H1 (cell line): ENCODE measurements at regions not wholly inside any gene's neighbourhood (a gene's known extent, or its start where the extent isn't known, plus 50 kb on each side); places are given as distances from the start of the nearest gene placed in this dataset.

Experiments
- CTCF ChIA-PET: fragments of 300-600 bp; sonication (Branson Sonifier 250); formaldehyde crosslinking; loops from one replicate; lab custom pipeline; 2021; ENCODE audit not compliant: partially characterized antibody; lab: Charles Lee
- POLR2A ChIA-PET: fragments of 300-600 bp; sonication (Branson Sonifier 250); formaldehyde crosslinking; loops from one replicate; lab custom pipeline; 2021; ENCODE audit warnings: inconsistent platforms; ENCODE audit not compliant: partially characterized antibody; lab: Charles Lee
- DNase-seq, 2 experiments: peaks; one replicate each; pipeline versions ENCODE4 v3.0.0 to v3.0.0-alpha.2; 2010 to 2022; ENCODE audit warnings: low spot score in 2 of 2, low read depth in 1 of 2, mixed read lengths in 1 of 2
- FAIRE-seq: peaks from 2 replicates; lab custom pipeline; 2011; peaks lifted over from hg19 to GRCh38; lab: Jason Lieb, UNC
- H2AFZ ChIP-seq: 2 replicates; pipeline ENCODE4 v1.8.1; 2012; ENCODE audit warnings: low read length, inconsistent platforms
- H2AK5ac ChIP-seq: 2 replicates; pipeline ENCODE4 v1.6.1; 2013; ENCODE audit warnings: low read depth, low read length
- H2BK120ac ChIP-seq: replicated peaks from 2 replicates; pipeline ENCODE3; 2013; ENCODE audit warnings: low read depth, low read length, inconsistent platforms
- H2BK12ac ChIP-seq: 2 replicates; pipeline ENCODE4 v1.6.1; 2013; ENCODE audit warnings: low read depth, low read length
- H2BK15ac ChIP-seq: 2 replicates; pipeline ENCODE4 v1.6.1; 2013; ENCODE audit warnings: low read length
- H2BK20ac ChIP-seq: 2 replicates; pipeline ENCODE4 v1.6.1; 2013; ENCODE audit warnings: low read length
- H2BK5ac ChIP-seq: 2 replicates; pipeline ENCODE4 v1.6.1; 2013; ENCODE audit warnings: low read depth, low read length
- H3K14ac ChIP-seq: 2 replicates; pipeline ENCODE4 v1.6.1; 2013; ENCODE audit warnings: inconsistent platforms; ENCODE audit not compliant: insufficient read length
- H3K18ac ChIP-seq: 2 replicates; pipeline ENCODE4 v1.6.1; 2013; ENCODE audit warnings: low read length; ENCODE audit errors: extremely low read depth
- H3K23ac ChIP-seq: 2 replicates; pipeline ENCODE4 v1.6.1; 2013; ENCODE audit warnings: inconsistent platforms; ENCODE audit not compliant: insufficient read length
- H3K23me2 ChIP-seq: 2 replicates; pipeline ENCODE4 v1.6.1; 2013; ENCODE audit warnings: low read depth, low read length
- H3K27ac ChIP-seq: 2 replicates; pipeline ENCODE4 v1.6.1; 2011; ENCODE audit warnings: low read depth, low read length, inconsistent platforms
- H3K27me3 ChIP-seq, 4 experiments: replicated peaks in 1 of 4; 1 replicate in 1 of 4; 2 replicates in 3 of 4; pipeline versions ENCODE4 v1.6.1 to v1.8.1; 2011 to 2013; ENCODE audit warnings: low read length in 3 of 4, mild to moderate bottlenecking in 3 of 4, inconsistent platforms in 2 of 4, mixed read lengths in 2 of 4, moderate library complexity in 1 of 4; ENCODE audit not compliant: control insufficient read depth in 3 of 4, insufficient read depth in 3 of 4; ENCODE audit errors: extremely low read depth in 1 of 4
- H3K36me3 ChIP-seq, 4 experiments: 2 replicates each; pipeline versions ENCODE4 v1.6.1 to v1.8.1; 2011 to 2013; ENCODE audit warnings: mild to moderate bottlenecking in 4 of 4, low read length in 3 of 4, moderate library complexity in 2 of 4, control low read depth in 1 of 4, inconsistent platforms in 1 of 4; ENCODE audit not compliant: insufficient read depth in 4 of 4, control insufficient read depth in 2 of 4
- H3K4ac ChIP-seq: replicated peaks from 2 replicates; pipeline ENCODE3; 2013; ENCODE audit warnings: low read length, low read depth, mixed read lengths, inconsistent platforms; ENCODE audit not compliant: insufficient read length
- H3K4me1 ChIP-seq, 4 experiments: replicated peaks in 1 of 4; 1 replicate in 1 of 4; 2 replicates in 3 of 4; pipeline versions ENCODE4 v1.6.1 to v1.8.1; 2011 to 2013; ENCODE audit warnings: low read length in 3 of 4, inconsistent platforms in 2 of 4, mixed read lengths in 1 of 4; ENCODE audit not compliant: insufficient read depth in 4 of 4, control insufficient read depth in 3 of 4
- H3K4me2 ChIP-seq, 2 experiments: 2 replicates each; pipeline versions ENCODE4 v1.6.1 to v1.8.1; 2011 to 2013; ENCODE audit warnings: low read depth in 2 of 2, low read length in 2 of 2, control low read depth in 1 of 2, inconsistent platforms in 1 of 2, mild to moderate bottlenecking in 1 of 2; ENCODE audit not compliant: insufficient read depth in 1 of 2
- H3K4me3 ChIP-seq, 4 experiments: fragments of 200-600, 300-600 bp in 1 of 4; sonication (generic), shearing (Covaris generic), sonication (Bioruptor Twin) in 1 of 4; 2 replicates each; pipeline versions ENCODE4 v1.5.1 to v1.8.1; 2011 to 2016; ENCODE audit warnings: low read length in 4 of 4, low read depth in 3 of 4, control low read depth in 2 of 4, inconsistent platforms in 2 of 4, mild to moderate bottlenecking in 2 of 4, mixed read lengths in 1 of 4, moderate library complexity in 1 of 4; ENCODE audit not compliant: insufficient read depth in 2 of 4; ENCODE audit errors: extremely low read depth in 1 of 4
- H3K56ac ChIP-seq: replicated peaks from 2 replicates; pipeline ENCODE3; 2013; ENCODE audit warnings: low read depth, mild to moderate bottlenecking, mixed read lengths, low read length, inconsistent platforms; ENCODE audit not compliant: insufficient read length
- H3K79me1 ChIP-seq: 2 replicates; pipeline ENCODE4 v1.6.1; 2013; ENCODE audit warnings: low read depth, low read length, control low read depth
- H3K79me2 ChIP-seq, 2 experiments: 2 replicates each; pipeline versions ENCODE4 v1.6.1 to v1.8.1; 2012 to 2013; ENCODE audit warnings: low read length in 2 of 2, mild to moderate bottlenecking in 2 of 2, inconsistent platforms in 1 of 2; ENCODE audit not compliant: insufficient read depth in 2 of 2, control insufficient read depth in 1 of 2
- H3K9ac ChIP-seq, 4 experiments: replicated peaks in 1 of 4; 1 replicate in 1 of 4; 2 replicates in 3 of 4; pipeline versions ENCODE4 v1.6.1 to v1.8.1; 2011 to 2013; ENCODE audit warnings: low read depth in 3 of 4, low read length in 3 of 4, control low read depth in 2 of 4, mild to moderate bottlenecking in 2 of 4, moderate library complexity in 2 of 4, inconsistent platforms in 1 of 4; ENCODE audit errors: extremely low read depth in 1 of 4
- H3K9me3 ChIP-seq, 2 experiments: 2 replicates each; pipeline versions ENCODE4 v1.6.1 to v1.8.1; 2012 to 2013; ENCODE audit warnings: mild to moderate bottlenecking in 2 of 2, moderate library complexity in 2 of 2, control low read depth in 1 of 2, inconsistent platforms in 1 of 2, low read depth in 1 of 2, low read length in 1 of 2, mixed read lengths in 1 of 2; ENCODE audit not compliant: insufficient read depth in 2 of 2
- H4K20me1 ChIP-seq, 2 experiments: replicated peaks in 1 of 2; 2 replicates each; pipeline versions ENCODE3 to v1.8.1; 2011 to 2013; ENCODE audit warnings: inconsistent platforms in 2 of 2, low read length in 2 of 2, mild to moderate bottlenecking in 1 of 2; ENCODE audit not compliant: insufficient read depth in 2 of 2, control insufficient read depth in 1 of 2
- H4K5ac ChIP-seq: 2 replicates; pipeline ENCODE4 v1.6.1; 2013; ENCODE audit warnings: low read length, low read depth, mixed read lengths, inconsistent platforms; ENCODE audit not compliant: insufficient read length
- H4K8ac ChIP-seq: 2 replicates; pipeline ENCODE4 v1.8.0; 2013; ENCODE audit warnings: mild to moderate bottlenecking, moderate library complexity, low read length, inconsistent platforms; ENCODE audit not compliant: insufficient read depth; ENCODE audit errors: extremely low read depth
- H4K91ac ChIP-seq: replicated peaks from 2 replicates; pipeline ENCODE3; 2013; ENCODE audit warnings: low read length, mixed read lengths, inconsistent platforms; ENCODE audit not compliant: insufficient read length
- CBX8 ChIP-seq: fragments of 300-800, 300-1000 bp; sonication (generic); IDR thresholded peaks from 2 replicates; pipeline ENCODE4 v1.7.1; 2016; ENCODE audit warnings: low read depth, low read length, borderline replicate concordance
- WGBS, 2 experiments: shearing (Covaris generic) in 1 of 2; methylation state at CpG; one replicate each; pipeline versions ENCODE4 v1.1.6 to v1.1.7; 2013 to 2015; ENCODE audit warnings: low lambda C conversion rate in 2 of 2, mixed read lengths in 2 of 2, inconsistent platforms in 1 of 2, low coverage in 1 of 2, missing lambda C conversion rate in 1 of 2; ENCODE audit not compliant: insufficient replicate concordance in 2 of 2, insufficient coverage in 1 of 2, insufficient read length in 1 of 2; ENCODE audit errors: extremely low coverage in 1 of 2, missing lambda C conversion rate in 1 of 2; 5-methylcytosine and 5-hydroxymethylcytosine counted together

DNA sequence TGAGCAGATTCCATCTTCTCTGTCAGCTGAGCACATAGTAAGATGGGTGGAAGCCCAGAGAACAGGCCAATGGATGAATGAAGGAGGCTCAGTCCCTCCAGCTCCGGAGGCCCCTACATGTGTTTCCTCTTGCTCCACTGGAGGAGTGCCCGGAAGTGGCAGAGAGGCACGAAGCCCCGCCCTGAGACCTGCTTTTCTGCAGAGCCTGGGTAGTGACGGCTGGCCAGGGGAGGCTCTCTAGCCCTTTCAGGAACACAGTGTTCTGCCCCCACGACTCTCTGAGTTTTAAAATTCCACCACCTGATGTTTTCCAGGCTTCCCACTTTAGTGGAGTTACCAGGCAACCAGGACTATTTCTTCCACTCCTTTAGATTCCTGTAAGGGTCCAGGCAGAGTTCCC, 149.4 kb upstream of the SLC6A11 start:
- peaks cover 0 to 2% (median 0%) of the 10 kb centered on the region in 4 experiments; a peak in 2 of 7 replicates for H3K4me1 ChIP-seq
- no peaks in the 10 kb centered on the region; a peak in 1 of 7 replicates for H3K27me3 ChIP-seq
- no peak overlapping the region for H4K91ac ChIP-seq
- no peak overlapping the region for H3K4me2 ChIP-seq
- H2BK120ac ChIP-seq: no peak overlapping the region
- H4K20me1 ChIP-seq: no peaks in the 10 kb centered on the region
- no peak overlapping the region for H2BK12ac ChIP-seq
- no peak overlapping the region for H3K18ac ChIP-seq
- H2AFZ ChIP-seq: no peak overlapping the region
- FAIRE-seq (no peak), DNase-seq (no peak)
- ChIA-PET CTCF (interaction anchor here (1.2 kb wide), 1 partner anchor 77 kb away, joined by 3 read pairs; no protein-coding TSS in a partner anchor), POLR2A (no interaction called here)
- no peaks in the 10 kb centered on the region for H3K79me1 ChIP-seq
- H2BK15ac ChIP-seq: no peak overlapping the region
- H2BK20ac ChIP-seq: no peak overlapping the region
- peak overlapping the region; percentile 62; the same call in 1 of the 2 replicates for H4K8ac ChIP-seq
- H3K27ac ChIP-seq: no peak overlapping the region
- H3K79me2 ChIP-seq: no peaks in the 10 kb centered on the region
- H4K5ac ChIP-seq: no peak overlapping the region
- 72% methylated on average over 6 of the region's 6 CpGs; no CpG with 5 or more reads in 1 of the 2 experiments for WGBS, 2 experiments
- H3K9ac ChIP-seq: no peak overlapping the region
- no peak overlapping the region for H2AK5ac ChIP-seq
- H3K9me3 ChIP-seq: no peaks in the 10 kb centered on the region
- H3K23me2 ChIP-seq: no peaks in the 10 kb centered on the region; the same call in 1 of the 2 replicates
- H3K23ac ChIP-seq: no peak overlapping the region
- no peak overlapping the region for H3K4ac ChIP-seq
- no peak overlapping the region for H2BK5ac ChIP-seq
- no peak overlapping the region for H3K14ac ChIP-seq
- TF ChIP-seq CBX8: no peak
- no peak overlapping the region for H3K4me3 ChIP-seq
- H3K56ac ChIP-seq: no peak overlapping the region
- no peaks in the 10 kb centered on the region for H3K36me3 ChIP-seq
